HG03469 (cell line): ENCODE measurements at regions not wholly inside any gene's neighbourhood (a gene's known extent, or its start where the extent isn't known, plus 50 kb on each side); places are given as distances from the start of the nearest gene placed in this dataset.

Source experiments
- ATAC-seq: cut with Tn5 transposase; IDR thresholded peaks from one replicate; pipeline ENCODE4 v1.9.1; 2021; ENCODE audit warnings: mild to moderate bottlenecking, moderate library complexity, moderate number of reproducible peaks; ENCODE audit not compliant: unreplicated experiment

DNA sequence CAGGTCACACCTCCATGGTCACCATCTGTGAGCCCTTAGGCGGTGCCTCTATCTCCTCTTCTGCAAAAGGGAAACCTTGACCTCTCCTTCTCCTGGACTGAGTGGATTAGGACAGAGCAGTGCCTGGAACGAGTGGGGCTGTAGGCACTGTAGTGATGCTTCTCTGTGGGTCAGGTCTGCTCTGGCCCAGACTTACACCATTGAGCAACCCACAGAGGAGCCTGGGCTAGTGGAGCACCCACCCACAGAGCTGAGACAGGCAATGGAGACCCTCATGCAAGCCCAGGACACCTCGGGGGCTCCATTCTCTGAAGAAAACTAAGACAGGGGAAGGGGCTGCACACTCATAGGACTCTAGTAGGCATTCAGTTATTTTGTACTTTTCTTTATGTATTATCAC lies 400.6 kb downstream of the GADD45G start:
- no peak for ATAC-seq

- ATAC-seq = no peak
Measured at GRCh38 chr9:90007516-90008440, 403.0 kb downstream of the GADD45G start.

DNA sequence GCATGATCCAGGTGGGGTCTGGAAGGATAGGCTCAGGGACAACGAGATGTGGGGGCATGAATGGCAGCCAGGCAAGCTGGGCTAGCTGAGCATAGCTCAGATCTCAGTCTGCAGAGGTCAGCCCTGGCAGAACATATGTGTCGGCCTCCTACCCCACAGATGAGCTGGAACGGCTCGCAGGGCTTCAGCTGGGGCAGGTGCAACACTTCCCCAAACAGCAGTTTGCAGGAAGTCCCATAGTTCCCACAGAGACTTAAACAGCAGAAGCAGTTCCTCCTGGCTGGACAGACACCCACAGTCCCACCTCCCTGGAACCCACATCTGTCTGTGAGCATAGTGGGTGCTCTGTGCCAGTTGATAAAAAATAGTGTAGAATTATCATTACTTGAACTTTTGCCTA lies 404.6 kb downstream of the GADD45G start:
- no peak for ATAC-seq

DNA sequence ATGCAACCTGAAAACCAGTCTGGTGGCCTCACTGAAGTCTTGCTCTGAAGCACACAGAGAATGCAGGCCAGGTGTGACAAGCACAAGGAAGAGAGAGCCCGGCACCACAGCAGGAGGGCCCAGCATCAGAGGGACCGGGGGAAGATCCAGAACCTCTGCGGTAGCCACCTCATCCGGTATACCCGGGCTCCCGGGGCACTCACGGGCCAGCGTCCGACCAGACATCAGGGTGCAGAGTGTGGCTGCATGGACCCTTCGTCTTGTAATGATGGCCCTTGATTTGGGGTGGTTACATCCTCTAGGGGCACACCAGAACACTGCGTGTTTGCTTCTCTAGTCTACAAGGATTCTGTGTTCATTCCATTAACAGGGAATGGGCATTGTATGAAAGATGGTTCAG lies 406.0 kb downstream of the GADD45G start:
- ATAC-seq = no peak

DNA sequence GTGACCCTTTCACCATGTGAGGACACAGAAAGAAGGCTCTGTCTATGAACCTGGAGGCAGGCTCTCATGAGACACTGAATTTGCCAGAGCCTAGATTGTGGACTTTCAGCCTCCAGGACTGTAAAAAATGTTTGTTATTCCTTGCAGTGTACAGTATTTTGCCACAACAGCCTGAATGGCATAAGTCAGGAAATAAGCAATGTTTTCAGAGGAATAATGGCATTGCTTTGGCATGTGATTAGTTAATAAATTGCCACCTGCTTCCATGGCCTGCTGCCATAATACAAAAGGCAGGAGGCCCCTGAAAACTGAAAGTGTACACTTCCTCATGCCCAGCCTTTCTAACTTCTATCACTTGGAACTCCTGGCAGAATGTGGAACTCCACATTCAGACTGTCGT lies 408.1 kb downstream of the GADD45G start:
- no peak for ATAC-seq

- no peak for ATAC-seq
Measured at GRCh38 chr9:90013778-90014177, 409.0 kb downstream of the GADD45G start.

- ATAC-seq = no peak
Measured at GRCh38 chr9:90014421-90014820, 409.6 kb downstream of the GADD45G start.

GRCh38 chr9:90016272-90016671 lies 411.5 kb downstream of the GADD45G start:
- ATAC-seq = no peak

DNA sequence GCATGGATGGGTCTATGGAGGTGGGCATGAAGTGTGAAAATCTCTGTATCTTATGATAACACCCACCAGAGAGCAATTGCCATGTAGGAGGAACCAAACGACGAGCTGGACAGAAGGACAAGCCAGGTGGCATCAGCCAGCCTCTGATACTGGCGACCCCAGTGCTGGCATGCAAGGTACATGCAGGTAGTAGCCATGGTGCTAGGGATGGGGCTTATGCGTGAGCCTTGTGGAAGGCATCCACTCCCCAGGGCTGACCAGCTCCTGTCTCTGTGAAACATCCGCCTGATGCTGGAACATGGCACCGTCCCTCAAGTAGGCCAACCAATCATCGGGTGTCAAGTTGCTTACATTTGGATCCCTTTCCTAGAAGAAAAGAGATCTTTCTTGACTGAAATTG lies 412.9 kb downstream of the GADD45G start:
- ATAC-seq = no peak

DNA sequence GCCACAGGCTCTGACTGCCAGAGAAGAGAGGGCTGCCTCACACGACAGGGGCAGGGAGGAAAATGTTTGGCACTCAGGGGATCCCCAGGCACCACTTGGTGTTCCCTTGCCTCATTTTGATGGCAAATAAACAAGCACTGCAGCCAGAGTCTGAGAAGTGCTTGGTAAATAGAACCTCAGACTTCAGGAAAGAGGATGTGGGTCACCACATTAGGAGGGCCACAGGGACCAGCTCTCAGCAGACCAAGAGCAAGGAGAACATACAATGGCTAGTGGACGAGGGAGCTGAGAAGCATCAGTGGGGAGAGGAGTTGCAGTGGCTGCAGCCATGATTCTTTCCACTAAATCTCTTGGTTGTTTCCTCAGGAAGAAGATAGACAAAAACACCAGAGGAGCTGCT lies 413.9 kb downstream of the GADD45G start:
- ATAC-seq = no peak

DNA sequence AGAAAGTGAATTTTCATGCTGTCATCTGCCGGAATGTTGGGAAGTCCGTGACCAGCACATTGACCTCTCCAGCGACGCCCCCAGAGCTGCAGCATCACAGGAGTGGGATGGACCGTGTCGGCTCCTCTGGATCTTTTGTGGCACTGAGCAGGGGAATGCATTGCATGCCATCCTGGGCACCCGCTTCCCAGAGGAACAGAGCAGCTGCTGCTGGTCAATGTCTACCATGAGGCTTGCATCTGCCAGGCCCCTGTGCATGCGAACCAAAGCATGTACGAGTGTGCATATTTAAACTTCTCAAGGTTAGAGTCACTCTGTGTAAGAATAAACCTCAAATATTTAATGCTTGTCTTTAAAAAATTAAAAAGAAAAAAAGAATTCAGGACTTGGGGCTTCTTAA lies 414.8 kb downstream of the GADD45G start:
- ATAC-seq = no peak

GRCh38 chr9:90020276-90020871 lies 415.6 kb downstream of the GADD45G start:
- ATAC-seq = no peak

GRCh38 chr9:90021216-90021906 lies 416.5 kb downstream of the GADD45G start:
- no peak for ATAC-seq

GRCh38 chr9:90022474-90022873 lies 417.7 kb downstream of the GADD45G start:
- no peak for ATAC-seq

DNA sequence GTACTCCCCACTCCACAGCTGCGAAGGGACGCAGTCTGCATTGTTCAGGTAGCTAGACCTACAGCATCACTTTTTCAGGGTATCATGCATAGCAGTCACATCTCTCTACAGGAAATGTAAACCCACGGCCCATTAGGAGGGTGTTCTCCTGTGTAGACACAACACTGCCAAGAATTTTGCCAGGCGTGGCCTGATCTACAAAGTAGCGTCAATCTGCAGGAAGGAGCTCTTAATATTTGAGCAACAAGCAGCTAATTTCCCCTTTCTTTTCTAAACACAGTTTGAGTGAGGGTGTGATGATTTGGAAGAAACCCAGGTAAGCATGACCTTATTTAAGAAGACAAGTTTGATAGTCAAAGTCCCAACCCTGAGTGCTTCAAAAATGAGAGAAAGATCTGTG lies 419.0 kb downstream of the GADD45G start:
- ATAC-seq = no peak

GRCh38 chr9:90024409-90024808 lies 419.6 kb downstream of the GADD45G start:
- no peak for ATAC-seq

GRCh38 chr9:90024823-90025222 lies 420.0 kb downstream of the GADD45G start:
- no peak for ATAC-seq

- no peak for ATAC-seq
Measured at GRCh38 chr9:90025816-90026215, 421.0 kb downstream of the GADD45G start.

DNA sequence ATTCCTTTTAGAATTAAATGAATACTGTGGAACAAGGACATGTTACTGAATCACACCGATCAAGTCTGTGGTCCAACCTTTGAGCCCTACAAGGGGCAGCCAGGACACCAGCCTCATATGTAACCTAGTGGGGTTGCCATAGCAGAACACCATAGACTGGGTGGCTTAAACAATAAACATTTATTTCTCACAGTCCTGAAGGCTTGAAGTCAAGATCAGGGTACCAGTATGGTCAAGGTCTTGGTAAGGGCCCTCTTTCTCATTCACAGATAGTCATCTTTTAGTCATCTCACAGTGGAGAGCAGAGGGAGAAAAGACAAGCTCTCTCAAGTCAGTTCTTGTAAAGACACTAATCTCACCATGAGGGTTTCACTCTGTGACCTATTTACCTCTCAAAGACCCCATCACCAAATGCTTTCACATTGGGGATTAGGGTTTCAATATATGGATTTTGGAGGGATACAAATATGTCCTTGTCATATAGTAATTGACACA lies 422.5 kb downstream of the GADD45G start:
- ATAC-seq = no peak

DNA sequence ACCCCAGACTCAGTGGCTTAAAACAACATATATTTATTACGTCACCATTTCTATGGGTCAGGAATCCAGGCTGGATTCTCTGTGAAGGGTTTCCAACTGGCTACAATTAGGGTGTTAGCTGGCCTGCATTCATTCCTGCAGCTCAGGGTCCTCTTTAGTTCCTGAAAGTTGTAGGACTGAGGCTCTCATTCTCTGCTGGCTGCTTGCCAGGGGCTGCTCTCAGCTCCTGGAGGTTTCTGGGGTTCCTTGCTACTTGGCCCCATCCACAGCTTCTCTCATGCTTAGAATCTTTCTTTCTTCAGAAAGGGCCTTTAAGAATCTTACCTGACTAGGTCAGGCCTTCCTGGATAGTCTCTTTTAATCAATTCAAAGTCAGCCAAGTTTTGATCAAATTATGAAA lies 424.6 kb downstream of the GADD45G start:
- no peak for ATAC-seq

DNA sequence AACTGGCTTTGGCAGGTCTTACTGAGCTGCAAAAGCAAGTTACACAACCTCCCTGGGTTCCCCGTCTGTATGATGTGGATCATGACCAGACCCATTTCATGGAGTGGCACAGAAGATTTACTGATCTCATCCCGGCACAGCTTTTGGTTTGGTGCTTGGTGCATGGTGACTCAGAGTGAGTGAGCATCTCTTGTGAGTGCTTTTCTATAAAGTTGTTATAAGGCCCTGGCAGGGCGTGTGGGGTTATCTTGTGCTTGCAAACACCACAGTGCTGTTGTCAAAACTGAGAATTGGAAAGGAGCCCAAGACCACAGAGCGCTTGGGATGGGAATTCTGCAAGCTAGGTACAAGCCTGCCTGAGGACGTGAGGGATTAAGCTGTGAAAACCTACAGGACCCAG lies 425.2 kb downstream of the GADD45G start:
- no peak for ATAC-seq
